Mesenchymal stem cell (in vitro differentiated cells and primary cell): ENCODE measurements at regions not wholly inside any gene's neighbourhood (a gene's known extent, or its start where the extent isn't known, plus 50 kb on each side); places are given as distances from the start of the nearest gene placed in this dataset.
"Not testable (repeated sequence)": the region's sequence is repeated elsewhere in the genome, so short reads cannot be mapped to it uniquely, and the experiment has no call there.

Experiments used
- DNase-seq: peaks from one replicate; pipeline ENCODE4 v3.0.0-alpha.2; 2013
- H2AFZ ChIP-seq: one replicate; pipeline ENCODE4 v1.6.1; 2013; ENCODE audit warnings: low read depth, mild to moderate bottlenecking, control low read depth, inconsistent platforms, low read length, moderate library complexity
- H2AK5ac ChIP-seq: 2 replicates; pipeline ENCODE4 v1.6.1; 2013; ENCODE audit warnings: low read length, moderate library complexity, mild to moderate bottlenecking, inconsistent platforms; ENCODE audit not compliant: severe bottlenecking
- H2BK120ac ChIP-seq: one replicate; pipeline ENCODE4 v1.6.1; 2013; ENCODE audit warnings: low read depth, mild to moderate bottlenecking, inconsistent platforms, low read length, moderate library complexity
- H2BK12ac ChIP-seq, 2 experiments: one replicate each; pipeline ENCODE4 v1.6.1; 2013; ENCODE audit warnings: inconsistent platforms in 2 of 2, low read length in 2 of 2, mild to moderate bottlenecking in 2 of 2, moderate library complexity in 2 of 2, control low read depth in 1 of 2
- H2BK15ac ChIP-seq: one replicate; pipeline ENCODE4 v1.6.1; 2013; ENCODE audit warnings: mild to moderate bottlenecking, low read depth, inconsistent platforms; ENCODE audit not compliant: poor library complexity, severe bottlenecking
- H2BK5ac ChIP-seq: 2 replicates; pipeline ENCODE4 v1.6.1; 2013; ENCODE audit warnings: low read depth, mild to moderate bottlenecking, low read length, control low read depth, inconsistent platforms; ENCODE audit not compliant: poor library complexity, severe bottlenecking
- H3K14ac ChIP-seq, 2 experiments: one replicate each; pipeline ENCODE4 v1.6.1; 2013; ENCODE audit warnings: inconsistent platforms in 2 of 2, low read length in 2 of 2, control low read depth in 1 of 2, mild to moderate bottlenecking in 1 of 2, moderate library complexity in 1 of 2
- H3K18ac ChIP-seq, 2 experiments: one replicate each; pipeline ENCODE4 v1.6.1; 2013; ENCODE audit warnings: inconsistent platforms in 2 of 2, low read length in 2 of 2, control low read depth in 1 of 2, low read depth in 1 of 2, mild to moderate bottlenecking in 1 of 2
- H3K23ac ChIP-seq, 2 experiments: one replicate each; pipeline ENCODE4 v1.6.1; 2013; ENCODE audit warnings: inconsistent platforms in 2 of 2, low read length in 2 of 2, mild to moderate bottlenecking in 2 of 2, moderate library complexity in 2 of 2, control low read depth in 1 of 2
- H3K27ac ChIP-seq: 2 replicates; pipeline ENCODE4 v1.5.1; 2013; ENCODE audit warnings: mild to moderate bottlenecking, moderate library complexity, low read length, control low read depth, inconsistent platforms; ENCODE audit not compliant: poor library complexity, severe bottlenecking
- H3K27me3 ChIP-seq, 2 experiments: 2 replicates each; pipeline versions ENCODE4 v1.6.1 to v1.7.0; 2013; ENCODE audit warnings: low read length in 2 of 2, mild to moderate bottlenecking in 2 of 2, moderate library complexity in 2 of 2, control low read depth in 1 of 2, inconsistent platforms in 1 of 2; ENCODE audit not compliant: control insufficient read depth in 1 of 2, insufficient read depth in 1 of 2
- H3K36me3 ChIP-seq, 2 experiments: 2 replicates each; pipeline versions ENCODE4 v1.6.1 to v1.7.0; 2013; ENCODE audit warnings: low read length in 2 of 2, control low read depth in 1 of 2, inconsistent platforms in 1 of 2, low read depth in 1 of 2, mild to moderate bottlenecking in 1 of 2; ENCODE audit not compliant: insufficient read depth in 2 of 2, control insufficient read depth in 1 of 2
- H3K4ac ChIP-seq, 2 experiments: one replicate each; pipeline ENCODE4 v1.6.1; 2013; ENCODE audit warnings: inconsistent platforms in 2 of 2, low read length in 2 of 2, mild to moderate bottlenecking in 2 of 2, moderate library complexity in 2 of 2, control low read depth in 1 of 2, low read depth in 1 of 2
- H3K4me1 ChIP-seq: 2 replicates; pipeline ENCODE4 v1.6.1; 2013; ENCODE audit warnings: low read depth, low read length, control low read depth; ENCODE audit not compliant: control insufficient read depth, insufficient read depth
- H3K4me2 ChIP-seq: 2 replicates; pipeline ENCODE4 v1.6.1; 2013; ENCODE audit warnings: low read length, mild to moderate bottlenecking, inconsistent platforms; ENCODE audit not compliant: poor library complexity, severe bottlenecking
- H3K4me3 ChIP-seq, 2 experiments: 2 replicates each; pipeline versions ENCODE4 v1.5.1 to v1.7.0; 2013; ENCODE audit warnings: low read length in 2 of 2, mild to moderate bottlenecking in 2 of 2, control low read depth in 1 of 2, low read depth in 1 of 2; ENCODE audit not compliant: insufficient read depth in 1 of 2
- H3K79me1 ChIP-seq: replicated peaks from 2 replicates; pipeline ENCODE4 v1.6.1; 2013; ENCODE audit warnings: mild to moderate bottlenecking, control low read depth, low read length, inconsistent platforms; ENCODE audit not compliant: poor library complexity, severe bottlenecking
- H3K9ac ChIP-seq: 2 replicates; pipeline ENCODE4 v1.7.0; 2013; ENCODE audit warnings: mild to moderate bottlenecking, low read length, moderate library complexity
- H3K9me3 ChIP-seq: 2 replicates; pipeline ENCODE4 v1.7.0; 2013; ENCODE audit warnings: mild to moderate bottlenecking, low read length; ENCODE audit not compliant: control insufficient read depth
- H4K8ac ChIP-seq: one replicate; pipeline ENCODE4 v1.6.1; 2013; ENCODE audit warnings: inconsistent platforms, mild to moderate bottlenecking, low read length, moderate library complexity
- H4K91ac ChIP-seq: one replicate; pipeline ENCODE4 v1.6.1; 2013; ENCODE audit warnings: mild to moderate bottlenecking, low read length, inconsistent platforms
- WGBS: methylation state at CpG from one replicate; pipeline ENCODE4 v1.1.7; 2013; ENCODE audit warnings: mixed read lengths; 5-methylcytosine and 5-hydroxymethylcytosine counted together

DNA sequence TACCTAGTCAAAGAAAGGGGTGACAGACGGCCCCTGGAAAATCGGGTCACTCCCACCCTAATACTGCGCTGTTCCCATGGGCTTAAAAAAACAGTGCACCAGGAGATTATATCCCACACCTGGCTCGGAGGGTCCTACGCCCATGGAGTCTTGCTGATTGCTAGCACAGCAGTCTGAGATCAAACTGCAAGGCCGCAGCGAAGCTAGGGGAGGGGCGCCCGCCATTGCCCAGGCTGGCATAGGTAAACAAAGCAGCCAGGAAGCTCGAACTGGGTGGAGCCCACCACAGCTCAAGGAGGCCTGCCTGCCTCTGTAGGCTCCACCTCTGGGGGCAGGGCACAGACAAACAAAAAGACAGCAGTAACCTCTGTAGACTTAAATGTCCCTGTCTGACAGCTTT, 292.9 kb downstream of the SMAD2 start:
- not testable (repeated sequence) for H4K8ac ChIP-seq, H3K23ac ChIP-seq, H2BK15ac ChIP-seq, H2BK5ac ChIP-seq, H3K4ac ChIP-seq, H3K18ac ChIP-seq, H3K36me3 ChIP-seq, H3K27me3 ChIP-seq, H3K14ac ChIP-seq, H2BK12ac ChIP-seq, H2AFZ ChIP-seq, H3K9ac ChIP-seq, H3K4me3 ChIP-seq, H3K4me2 ChIP-seq, H2BK120ac ChIP-seq, H3K9me3 ChIP-seq, H2AK5ac ChIP-seq, H3K27ac ChIP-seq, H3K79me1 ChIP-seq, DNase-seq, H3K4me1 ChIP-seq, H4K91ac ChIP-seq
- 78% methylated on average over 5 of the region's 10 CpGs for WGBS

DNA sequence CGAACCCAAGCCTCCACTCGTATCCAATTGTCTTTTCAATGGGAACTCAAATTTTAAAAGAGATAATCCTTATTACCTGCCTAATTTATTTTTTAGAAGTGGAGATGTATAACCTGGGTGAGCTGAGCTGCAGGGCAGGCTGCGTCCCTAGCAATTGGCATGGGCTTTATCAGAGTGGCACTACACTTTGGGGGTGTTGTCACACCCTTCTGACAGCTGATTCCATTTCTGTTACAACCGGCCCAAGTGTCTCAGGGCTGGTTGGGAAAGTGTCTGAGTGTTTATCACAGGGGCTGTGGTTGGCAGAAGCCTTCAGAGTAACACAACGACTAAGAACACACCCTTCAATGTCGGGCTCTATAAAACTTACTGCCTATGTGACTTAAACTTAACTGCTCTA, 295.0 kb downstream of the SMAD2 start:
- 100% methylated on average over 1 of the region's 6 CpGs for WGBS
- no peak overlapping the region for H3K18ac ChIP-seq
- no peaks in the 10 kb centered on the region for H3K4me1 ChIP-seq

DNA sequence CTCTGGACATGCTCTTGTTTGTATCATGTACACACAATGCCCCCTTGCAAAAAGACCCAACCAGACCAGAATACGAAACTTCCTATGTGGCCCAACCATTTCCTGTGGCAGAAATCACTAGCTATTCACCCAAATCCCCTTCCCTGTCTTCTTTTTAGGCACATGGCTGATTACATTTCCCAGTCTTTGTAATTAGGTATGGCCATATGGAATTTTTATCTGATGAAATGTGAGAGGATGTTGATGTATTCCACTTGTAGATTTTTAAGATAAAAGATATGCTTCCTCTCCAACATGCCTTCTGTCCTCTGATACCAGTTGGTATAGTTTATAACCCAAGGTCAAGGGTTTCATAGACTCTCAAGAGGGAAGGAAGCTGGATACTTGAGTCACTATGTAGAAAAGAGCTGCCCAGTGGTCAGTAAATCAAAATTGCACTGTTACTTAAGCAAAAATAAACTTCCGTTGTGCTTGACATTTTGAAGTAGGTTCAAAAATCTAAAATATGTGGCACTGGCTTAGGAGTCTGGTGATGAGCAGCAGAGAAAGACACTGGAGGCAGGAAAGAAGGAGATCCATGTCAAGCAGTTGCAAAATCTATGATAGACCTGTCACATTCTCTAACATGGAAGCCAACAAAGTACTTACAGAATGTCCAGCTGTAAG, 297.4 kb downstream of the SMAD2 start:
- no peaks in the 10 kb centered on the region for H3K9me3 ChIP-seq
- no peak overlapping the region for H3K14ac ChIP-seq
- DNase-seq = no peak
- no peak overlapping the region for H3K18ac ChIP-seq
- no peak overlapping the region for H4K8ac ChIP-seq
- no peaks in the 10 kb centered on the region for H3K4me1 ChIP-seq
- H2BK15ac ChIP-seq = no peak overlapping the region
- H3K4me3 ChIP-seq = no peak overlapping the region
- H2AFZ ChIP-seq = no peak overlapping the region
- 8% methylated on average over 1 of the region's 2 CpGs for WGBS
- no peak overlapping the region for H3K4ac ChIP-seq
- no peak overlapping the region for H3K4me2 ChIP-seq
- H2BK5ac ChIP-seq = no peak overlapping the region
- no peak overlapping the region for H3K23ac ChIP-seq
- H3K36me3 ChIP-seq = no peaks in the 10 kb centered on the region
- no peak overlapping the region for H2AK5ac ChIP-seq
- no peak overlapping the region for H3K9ac ChIP-seq
- no peak overlapping the region for H2BK12ac ChIP-seq
- H2BK120ac ChIP-seq = no peak overlapping the region
- H3K79me1 ChIP-seq = no peaks in the 10 kb centered on the region
- H4K91ac ChIP-seq = no peak overlapping the region
- H3K27ac ChIP-seq = no peak overlapping the region
- peaks cover 0 to 13% of the 10 kb centered on the region in 2 experiments for H3K27me3 ChIP-seq

More for the DNA sequence above, 295.0 kb downstream of the SMAD2 start:
- Histone ChIP-seq H3K4ac (no peak overlapping the region), H4K91ac (no peak overlapping the region), H4K8ac (no peak overlapping the region), H3K9ac (no peak overlapping the region), H3K23ac (no peak overlapping the region), H3K27ac (no peak overlapping the region), H3K4me2 (no peak overlapping the region), H2BK15ac (no peak overlapping the region), H3K9me3 (no peaks in the 10 kb centered on the region), H2BK5ac (no peak overlapping the region), H2BK12ac (no peak overlapping the region), H2AFZ (no peak overlapping the region), H2BK120ac (no peak overlapping the region), H3K4me3 (no peak overlapping the region), H3K14ac (no peak overlapping the region), H3K36me3 (no peaks in the 10 kb centered on the region), H3K27me3 (no peaks in the 10 kb centered on the region), H3K79me1 (no peaks in the 10 kb centered on the region), H2AK5ac (no peak overlapping the region)
- no peak for DNase-seq

DNA sequence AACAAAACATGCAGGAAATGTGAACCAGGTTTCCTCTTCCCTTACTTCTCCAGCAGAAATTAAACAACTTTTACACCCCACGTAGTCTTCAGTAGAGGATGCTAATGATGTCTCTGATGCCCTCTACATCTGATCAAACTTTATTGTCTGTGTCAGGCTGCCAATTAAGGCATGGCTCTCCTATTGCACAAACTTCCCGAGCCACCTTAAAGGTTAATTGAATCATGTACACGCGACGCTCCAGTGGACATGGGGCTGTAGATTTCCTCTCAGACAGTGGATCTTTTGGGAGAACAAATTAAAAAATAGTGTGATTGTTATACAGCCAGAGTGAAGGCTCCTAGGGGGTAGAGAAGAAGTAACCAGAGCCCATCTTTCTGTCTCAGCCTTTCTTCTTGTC, 301.6 kb downstream of the SMAD2 start:
- Histone ChIP-seq H3K9ac (no peak overlapping the region), H3K4me2 (no peak overlapping the region), H4K91ac (no peak overlapping the region), H3K79me1 (no peaks in the 10 kb centered on the region), H3K18ac (no peak overlapping the region), H3K4me1 (no peaks in the 10 kb centered on the region), H2BK12ac (no peak overlapping the region), H3K23ac (no peak overlapping the region), H2BK15ac (no peak overlapping the region), H2BK120ac (no peak overlapping the region), H3K27ac (no peak overlapping the region), H4K8ac (no peak overlapping the region), H3K4me3 (no peak overlapping the region), H2BK5ac (no peak overlapping the region), H3K14ac (no peak overlapping the region), H3K27me3 (peaks cover 0 to 13% of the 10 kb centered on the region in 2 experiments), H3K9me3 (no peaks in the 10 kb centered on the region), H3K4ac (no peak overlapping the region), H3K36me3 (no peaks in the 10 kb centered on the region), H2AFZ (no peak overlapping the region), H2AK5ac (no peak overlapping the region)
- no peak for DNase-seq
- WGBS = 65% methylated on average over 5 of the region's 5 CpGs
